GM12892 (cell line): ENCODE measurements at regions not wholly inside any gene's neighbourhood (a gene's known extent, or its start where the extent isn't known, plus 50 kb on each side); places are given as distances from the start of the nearest gene placed in this dataset.

Experiments used
- POLR2A ChIP-seq: IDR thresholded peaks from 2 replicates; pipeline ENCODE4 v1.6.1; 2011; ENCODE audit warnings: low read depth, low read length, control low read depth
- POLR2AphosphoS5 ChIP-seq: IDR thresholded peaks from 2 replicates; pipeline ENCODE4 v1.6.1; 2011; ENCODE audit warnings: low read depth, low read length, control low read depth
- TAF1 ChIP-seq: IDR thresholded peaks from 2 replicates; pipeline ENCODE4 v1.6.1; 2011; ENCODE audit warnings: low read depth, mild to moderate bottlenecking, control low read depth, low read length, borderline replicate concordance

DNA sequence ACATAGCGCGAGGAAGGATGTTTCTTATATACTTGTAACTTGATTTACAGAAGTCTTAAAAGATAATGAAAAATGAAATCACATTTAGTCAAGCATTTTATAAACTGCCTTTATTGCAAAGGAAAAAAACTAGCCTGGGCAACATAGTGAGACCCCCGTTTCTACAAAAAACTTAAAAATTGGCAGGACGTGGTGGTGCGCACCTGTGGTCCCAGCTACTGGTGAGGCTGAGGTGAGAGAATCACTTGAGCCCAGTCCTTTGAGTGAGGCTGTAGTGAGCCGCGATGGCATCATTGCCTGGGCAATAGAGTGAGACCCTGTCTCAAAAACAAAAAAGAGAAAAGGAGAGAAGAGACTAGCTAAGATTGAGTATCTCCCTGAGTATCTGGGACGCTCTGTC lies 145.2 kb upstream of the CIBAR2 start:
- TF ChIP-seq POLR2A (no peak), POLR2AphosphoS5 (no peak), TAF1 (no peak)
